Chondrocyte (in vitro differentiated cells): ENCODE measurements at regions not wholly inside any gene's neighbourhood (a gene's known extent, or its start where the extent isn't known, plus 50 kb on each side); places are given as distances from the start of the nearest gene placed in this dataset.

Source experiments
- DNase-seq: peaks from one replicate; pipeline ENCODE4 v3.0.0; 2021; ENCODE audit warnings: mixed read lengths, low spot score
- H3K27ac Mint-ChIP-seq: one replicate; pipeline ENCODE4 v1.8.0; 2021; ENCODE audit warnings: mild to moderate bottlenecking, moderate library complexity, mixed read lengths; ENCODE audit not compliant: unreplicated experiment
- H3K27me3 Mint-ChIP-seq: 2 replicates; pipeline ENCODE4 v1.8.0; 2021; ENCODE audit warnings: low read depth, mixed read lengths
- H3K36me3 Mint-ChIP-seq: 2 replicates; pipeline ENCODE4 v1.8.0; 2021; ENCODE audit warnings: low read depth, mixed read lengths
- H3K4me1 Mint-ChIP-seq: 2 replicates; pipeline ENCODE4 v1.8.0; 2021; ENCODE audit warnings: low read depth, mild to moderate bottlenecking, mixed read lengths
- H3K4me3 Mint-ChIP-seq: one replicate; pipeline ENCODE4 v1.8.0; 2021; ENCODE audit warnings: mild to moderate bottlenecking, moderate library complexity, mixed read lengths; ENCODE audit not compliant: unreplicated experiment
- H3K9me3 Mint-ChIP-seq: 2 replicates; pipeline ENCODE4 v1.8.0; 2021; ENCODE audit warnings: low read depth, mixed read lengths
- TF ChIP-seq, protein P1 (sequence below): fragments of 200-600 bp; sonication (generic); IDR thresholded peaks from 2 replicates; pipeline ENCODE4 v1.5.0; 2021; ENCODE audit warnings: antibody characterized with exemption, mild to moderate bottlenecking, moderate library complexity

DNA sequence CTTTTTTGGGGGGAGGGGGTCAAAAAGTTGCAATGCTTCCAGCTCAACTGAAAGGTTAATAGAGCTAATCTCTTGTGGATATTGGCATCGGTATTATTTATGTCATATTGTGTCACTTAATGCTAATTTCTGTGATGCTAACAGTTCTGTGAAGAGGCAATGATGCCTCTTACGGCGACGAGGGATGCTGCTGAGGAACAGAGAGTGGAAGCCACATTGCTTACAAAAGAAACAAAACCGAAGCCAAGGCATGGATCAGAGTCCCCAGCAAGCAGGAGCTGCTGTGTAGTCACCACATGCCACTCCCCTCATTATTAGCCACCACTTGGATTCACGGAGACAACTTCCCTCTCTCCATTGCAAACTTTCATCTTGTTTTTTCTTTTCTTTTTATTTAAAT is 536.5 kb upstream of the MGMT start:
- no peaks in the 10 kb centered on the region for H3K4me1 Mint-ChIP-seq
- peaks cover 3% of the 10 kb centered on the region for H3K9me3 Mint-ChIP-seq
- H3K27me3 Mint-ChIP-seq, result no peaks in the 10 kb centered on the region

DNA sequence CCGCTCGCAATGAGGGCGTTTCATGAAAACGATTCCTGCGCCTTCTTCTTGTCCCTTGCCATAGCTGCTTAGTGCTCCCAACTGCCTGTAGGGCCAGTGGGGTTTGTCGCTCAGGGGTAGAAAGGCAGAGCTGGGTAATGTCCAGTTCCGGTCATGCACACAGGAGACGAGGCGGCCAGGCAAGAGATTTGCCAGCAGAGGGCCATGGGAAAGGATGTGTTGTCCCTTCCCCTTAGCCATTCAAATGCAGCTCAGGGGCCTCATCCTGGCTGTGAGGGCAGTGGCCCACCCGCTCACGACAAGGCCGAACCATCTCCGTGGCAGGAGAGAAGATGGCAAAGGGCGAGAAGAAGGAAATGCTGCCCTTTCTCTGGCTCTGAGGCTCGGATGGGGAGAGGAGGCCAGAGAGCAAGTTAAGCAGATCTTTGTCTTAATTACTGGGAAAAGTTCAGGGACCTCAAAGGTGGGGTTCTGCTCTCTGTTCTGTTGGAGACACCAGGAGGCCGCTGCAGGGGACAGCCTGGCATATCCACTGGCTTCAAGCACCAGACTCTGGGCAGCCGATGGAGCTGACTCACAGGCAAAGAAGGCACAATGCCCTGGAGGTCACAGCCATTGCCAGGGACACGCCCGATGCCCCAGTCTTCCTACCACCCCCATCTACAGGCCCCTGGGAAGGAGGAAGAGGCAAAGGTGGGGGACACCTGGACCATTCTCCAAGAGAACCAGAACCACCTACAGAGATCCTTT is 534.8 kb upstream of the MGMT start:
- TF ChIP-seq, protein P1, sequence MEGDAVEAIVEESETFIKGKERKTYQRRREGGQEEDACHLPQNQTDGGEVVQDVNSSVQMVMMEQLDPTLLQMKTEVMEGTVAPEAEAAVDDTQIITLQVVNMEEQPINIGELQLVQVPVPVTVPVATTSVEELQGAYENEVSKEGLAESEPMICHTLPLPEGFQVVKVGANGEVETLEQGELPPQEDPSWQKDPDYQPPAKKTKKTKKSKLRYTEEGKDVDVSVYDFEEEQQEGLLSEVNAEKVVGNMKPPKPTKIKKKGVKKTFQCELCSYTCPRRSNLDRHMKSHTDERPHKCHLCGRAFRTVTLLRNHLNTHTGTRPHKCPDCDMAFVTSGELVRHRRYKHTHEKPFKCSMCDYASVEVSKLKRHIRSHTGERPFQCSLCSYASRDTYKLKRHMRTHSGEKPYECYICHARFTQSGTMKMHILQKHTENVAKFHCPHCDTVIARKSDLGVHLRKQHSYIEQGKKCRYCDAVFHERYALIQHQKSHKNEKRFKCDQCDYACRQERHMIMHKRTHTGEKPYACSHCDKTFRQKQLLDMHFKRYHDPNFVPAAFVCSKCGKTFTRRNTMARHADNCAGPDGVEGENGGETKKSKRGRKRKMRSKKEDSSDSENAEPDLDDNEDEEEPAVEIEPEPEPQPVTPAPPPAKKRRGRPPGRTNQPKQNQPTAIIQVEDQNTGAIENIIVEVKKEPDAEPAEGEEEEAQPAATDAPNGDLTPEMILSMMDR, result no peak
- Mint-ChIP-seq H3K4me3 (no peak overlapping the region), H3K36me3 (no peaks in the 10 kb centered on the region), H3K4me1 (no peaks in the 10 kb centered on the region), H3K27ac (no peak overlapping the region), H3K27me3 (no peaks in the 10 kb centered on the region), H3K9me3 (no peaks in the 10 kb centered on the region)
- no peak for DNase-seq

More for the DNA sequence above, 536.5 kb upstream of the MGMT start:
- TF ChIP-seq, protein P1, result no peak
- H3K36me3 Mint-ChIP-seq, result no peaks in the 10 kb centered on the region
- no peak overlapping the region for H3K4me3 Mint-ChIP-seq
- no peak for DNase-seq
- no peak overlapping the region for H3K27ac Mint-ChIP-seq

DNA sequence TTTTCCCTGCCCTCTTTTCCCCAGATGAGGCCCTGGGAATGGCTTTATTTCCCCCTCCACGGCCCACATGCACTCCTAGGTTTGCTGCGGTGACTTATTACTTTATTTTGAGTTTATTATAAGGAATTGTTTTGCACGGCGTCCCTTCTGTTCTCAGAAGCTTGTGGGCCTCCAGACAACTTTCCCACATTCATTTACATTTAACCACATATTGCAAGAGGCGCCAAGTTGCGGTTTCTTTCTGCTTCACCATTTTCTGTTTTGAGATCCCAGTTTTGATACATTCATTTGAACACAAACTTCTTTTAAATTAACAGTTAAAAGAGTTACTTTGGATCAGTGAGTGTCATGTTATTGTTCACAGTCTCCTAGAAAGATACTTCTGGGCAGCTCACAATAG is 532.5 kb upstream of the MGMT start:
- Mint-ChIP-seq H3K4me3 (no peak overlapping the region), H3K27me3 (no peaks in the 10 kb centered on the region), H3K4me1 (no peaks in the 10 kb centered on the region), H3K27ac (no peak overlapping the region), H3K36me3 (no peaks in the 10 kb centered on the region), H3K9me3 (no peaks in the 10 kb centered on the region)
- DNase-seq, result no peak
- TF ChIP-seq, protein P1, result no peak

DNA sequence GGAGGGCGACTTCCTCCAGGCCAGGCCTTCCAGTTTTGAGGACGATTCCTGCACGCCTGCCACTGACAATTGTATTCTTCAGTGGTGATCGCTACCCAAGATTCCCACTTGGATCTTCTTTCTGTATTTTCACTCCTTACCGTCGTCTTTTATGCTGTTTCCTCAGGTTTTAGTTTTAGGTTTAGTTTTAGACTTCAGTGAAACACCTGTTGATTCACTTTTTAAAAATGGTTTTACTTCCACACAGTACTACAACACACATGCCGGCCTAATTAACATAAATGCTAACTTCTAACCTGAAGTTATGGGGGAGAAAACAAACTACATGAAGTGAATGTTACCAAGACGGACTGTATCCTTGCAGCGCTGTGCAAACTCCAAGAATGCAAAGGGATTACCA is 530.6 kb upstream of the MGMT start:
- H3K27me3 Mint-ChIP-seq, result no peaks in the 10 kb centered on the region
- H3K36me3 Mint-ChIP-seq, result no peaks in the 10 kb centered on the region
- no peak overlapping the region for H3K27ac Mint-ChIP-seq
- no peak overlapping the region for H3K4me3 Mint-ChIP-seq
- TF ChIP-seq, protein P1, result no peak
- H3K4me1 Mint-ChIP-seq, result no peaks in the 10 kb centered on the region
- no peak for DNase-seq
- no peaks in the 10 kb centered on the region for H3K9me3 Mint-ChIP-seq

DNA sequence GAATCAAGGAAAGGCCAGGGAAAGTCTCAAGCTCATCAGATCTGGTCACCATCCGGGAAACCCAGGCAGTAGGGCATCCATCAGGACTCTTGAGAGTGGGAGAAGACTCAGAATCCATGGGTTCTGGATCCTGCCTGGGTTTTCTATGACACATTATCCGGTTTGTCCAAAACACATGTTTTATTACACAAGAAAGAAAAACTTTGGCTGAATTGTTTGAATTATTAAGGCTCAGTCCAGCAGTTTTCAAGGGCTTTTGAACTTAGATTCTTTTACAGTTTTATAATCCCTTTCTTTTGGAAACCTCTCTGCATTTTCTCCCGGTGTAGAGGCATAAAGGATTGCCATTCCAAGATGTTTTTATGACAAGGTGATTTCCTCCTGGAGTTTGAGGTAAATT is 528.5 kb upstream of the MGMT start:
- Mint-ChIP-seq H3K4me3 (no peak overlapping the region), H3K27me3 (no peaks in the 10 kb centered on the region), H3K4me1 (no peaks in the 10 kb centered on the region), H3K9me3 (no peaks in the 10 kb centered on the region), H3K36me3 (no peaks in the 10 kb centered on the region), H3K27ac (no peak overlapping the region)
- no peak for DNase-seq
- TF ChIP-seq, protein P1, result no peak
